GM19023 (cell line): ENCODE measurements at regions not wholly inside any gene's neighbourhood (a gene's known extent, or its start where the extent isn't known, plus 50 kb on each side); places are given as distances from the start of the nearest gene placed in this dataset.
"Not testable (repeated sequence)": the region's sequence is repeated elsewhere in the genome, so short reads cannot be mapped to it uniquely, and the experiment has no call there.

Source experiments
- ATAC-seq: cut with Tn5 transposase; IDR thresholded peaks from one replicate; pipeline ENCODE4 v1.9.1; 2021; ENCODE audit warnings: mild to moderate bottlenecking, moderate library complexity; ENCODE audit not compliant: unreplicated experiment

- ATAC-seq, result no peak
Measured at GRCh38 chr2:83990636-83991035, 468.4 kb downstream of the SUCLG1 start.

GRCh38 chr2:83976628-83977027, 482.5 kb downstream of the SUCLG1 start:
- not testable (repeated sequence) for ATAC-seq

GRCh38 chr2:83972128-83972527, 487.0 kb downstream of the SUCLG1 start:
- no peak for ATAC-seq

- ATAC-seq, result no peak
Measured at GRCh38 chr2:83971547-83971946, 487.5 kb downstream of the SUCLG1 start.

GRCh38 chr2:83970217-83970929, 488.7 kb downstream of the SUCLG1 start:
- ATAC-seq, result no peak

GRCh38 chr2:83969085-83969484, 490.0 kb downstream of the SUCLG1 start:
- no peak for ATAC-seq

GRCh38 chr2:83967854-83968253, 491.2 kb downstream of the SUCLG1 start:
- no peak for ATAC-seq

- ATAC-seq, result not testable (repeated sequence)
Measured at GRCh38 chr2:83966946-83967345, 492.1 kb downstream of the SUCLG1 start.

- ATAC-seq, result no peak
Measured at GRCh38 chr2:83961512-83961911, 497.6 kb downstream of the SUCLG1 start.

GRCh38 chr2:83960371-83960770, 498.7 kb downstream of the SUCLG1 start:
- ATAC-seq, result no peak

- no peak for ATAC-seq
Measured at GRCh38 chr2:83959266-83959665, 499.8 kb downstream of the SUCLG1 start.

- ATAC-seq, result no peak
Measured at GRCh38 chr2:83956991-83957390, 502.1 kb downstream of the SUCLG1 start.

GRCh38 chr2:83953697-83954096, 505.4 kb downstream of the SUCLG1 start:
- no peak for ATAC-seq

- no peak for ATAC-seq
Measured at GRCh38 chr2:83951378-83951947, 507.6 kb downstream of the SUCLG1 start.

GRCh38 chr2:83949361-83949760, 509.7 kb downstream of the SUCLG1 start:
- ATAC-seq, result no peak

GRCh38 chr2:83944191-83944590, 514.9 kb downstream of the SUCLG1 start:
- ATAC-seq, result no peak

- ATAC-seq, result no peak
Measured at GRCh38 chr2:83943265-83943664, 515.8 kb downstream of the SUCLG1 start.

GRCh38 chr2:83941886-83942285, 517.2 kb downstream of the SUCLG1 start:
- no peak for ATAC-seq

GRCh38 chr2:83933749-83934148, 525.3 kb downstream of the SUCLG1 start:
- ATAC-seq, result no peak

GRCh38 chr2:83923531-83923930, 535.5 kb downstream of the SUCLG1 start:
- ATAC-seq, result no peak

GRCh38 chr2:83916559-83916958, 542.5 kb downstream of the SUCLG1 start:
- no peak for ATAC-seq

GRCh38 chr2:83915381-83915780, 543.7 kb downstream of the SUCLG1 start:
- ATAC-seq, result no peak

- ATAC-seq, result no peak
Measured at GRCh38 chr2:83908750-83909149, 550.3 kb downstream of the SUCLG1 start.
